HepG2 (cell line): ENCODE measurements at regions not wholly inside any gene's neighbourhood (a gene's known extent, or its start where the extent isn't known, plus 50 kb on each side); places are given as distances from the start of the nearest gene placed in this dataset.

Source experiments
- ATAC-seq: fragments of 200-7000 bp; cut with Tn5 transposase; 3 replicates; pipeline ENCODE4 v1.9.1; 2020; ENCODE audit warnings: mild to moderate bottlenecking, moderate library complexity
- BruUV-seq: library from RNA; stranded (reverse); fragments of 400-500 nt; replicated peaks from 2 replicates; lab custom pipeline; 2021; lab: Mats Ljungman, UMichigan
- CTCF ChIA-PET: fragments of 300-600 bp; formaldehyde crosslinking; extraction: SDS; loops from one replicate; lab custom pipeline; 2021; ENCODE audit warnings: low total read pairs, inconsistent platforms, low intra/inter-chr PET ratio; lab: Yijun Ruan, JAX
- POLR2A ChIA-PET: fragments of 350-600 bp; sonication (Branson Sonifier 250); formaldehyde crosslinking; loops from one replicate; lab custom pipeline; 2020; ENCODE audit warnings: antibody characterized with exemption, inconsistent platforms; lab: Yijun Ruan, JAX
- DNase-seq: peaks from one replicate; pipeline ENCODE4 v3.0.0-alpha.2; 2015; ENCODE audit warnings: low spot score
- FAIRE-seq: peaks from 3 replicates; lab custom pipeline; 2011; peaks lifted over from hg19 to GRCh38; lab: Jason Lieb, UNC
- H2AFZ ChIP-seq: one replicate; pipeline ENCODE4 v1.6.1; 2011; ENCODE audit warnings: low read length, inconsistent platforms
- H3K27ac ChIP-seq: fragments of 300-600 bp; 3 replicates; pipeline ENCODE4 v1.8.0; 2011; ENCODE audit warnings: mixed run types, mild to moderate bottlenecking, mixed read lengths, low read length, inconsistent platforms; ENCODE audit not compliant: insufficient read depth; ENCODE audit errors: extremely low read length
- H3K27me3 ChIP-seq, 2 experiments: fragments of 200-600 bp in 1 of 2; 2 replicates in 1 of 2; 3 replicates in 1 of 2; pipeline versions ENCODE4 v1.6.0 to v1.8.0; 2011; ENCODE audit warnings: low read length in 2 of 2, mild to moderate bottlenecking in 2 of 2, moderate library complexity in 2 of 2, inconsistent platforms in 1 of 2; ENCODE audit not compliant: insufficient read depth in 2 of 2, control insufficient read depth in 1 of 2
- H3K36me3 ChIP-seq, 2 experiments: fragments of 200-600 bp in 1 of 2; replicated peaks in 1 of 2; 2 replicates in 1 of 2; 3 replicates in 1 of 2; pipeline versions ENCODE4 v1.5.1 to v1.8.0; 2011; ENCODE audit warnings: low read length in 2 of 2, inconsistent platforms in 1 of 2; ENCODE audit not compliant: insufficient read depth in 2 of 2, control insufficient read depth in 1 of 2
- H3K4me1 ChIP-seq: 2 replicates; pipeline ENCODE4 v1.5.1; 2012; ENCODE audit warnings: low read length, inconsistent platforms; ENCODE audit not compliant: insufficient read depth
- H3K4me2 ChIP-seq: 2 replicates; pipeline ENCODE4 v1.6.0; 2011; ENCODE audit warnings: low read depth, low read length, inconsistent platforms
- H3K4me3 ChIP-seq, 3 experiments: fragments of 200-600 bp in 1 of 3; sonication (generic), shearing (Covaris generic) in 1 of 3; replicated peaks in 1 of 3; 2 replicates each; pipeline ENCODE4 v1.5.1; 2011 to 2016; ENCODE audit warnings: low read length in 3 of 3, inconsistent platforms in 2 of 3, low read depth in 2 of 3, mild to moderate bottlenecking in 2 of 3, control low read depth in 1 of 3, mixed read lengths in 1 of 3; ENCODE audit not compliant: insufficient read depth in 1 of 3
- H3K79me2 ChIP-seq: one replicate; pipeline ENCODE4 v1.6.1; 2011; ENCODE audit warnings: low read length, inconsistent platforms; ENCODE audit not compliant: insufficient read depth
- H3K9ac ChIP-seq: 2 replicates; pipeline ENCODE4 v1.6.0; 2011; ENCODE audit warnings: mild to moderate bottlenecking, low read depth, low read length, inconsistent platforms; ENCODE audit not compliant: insufficient read depth
- H3K9me3 ChIP-seq: 2 replicates; pipeline ENCODE4 v1.5.1; 2012; ENCODE audit warnings: mild to moderate bottlenecking, low read length
- H4K20me1 ChIP-seq: 2 replicates; pipeline ENCODE4 v1.6.0; 2011; ENCODE audit warnings: inconsistent platforms, mild to moderate bottlenecking, low read length, moderate library complexity; ENCODE audit not compliant: insufficient read depth
- AHR ChIP-seq: IDR thresholded peaks from 2 replicates; pipeline ENCODE4 v1.6.1; 2018; ENCODE audit warnings: missing genetic modification reagents, missing compliant biosample characterization
- ATAD3A ChIP-seq: sonication (generic); formaldehyde crosslinking; IDR thresholded peaks from 2 replicates; pipeline ENCODE4 v1.4.0; 2020; ENCODE audit warnings: missing genetic modification reagents
- BORCS8-MEF2B ChIP-seq: sonication (generic); formaldehyde crosslinking; IDR thresholded peaks from 2 replicates; pipeline ENCODE4 v1.8.0; 2022; ENCODE audit warnings: mild to moderate bottlenecking, missing genetic modification reagents
- CBX5 ChIP-seq: sonication (generic); formaldehyde crosslinking; IDR thresholded peaks from 2 replicates; pipeline ENCODE4 v1.4.0; 2020; ENCODE audit warnings: missing genetic modification reagents, borderline replicate concordance
- FIP1L1 ChIP-seq: fragments of 200-400 bp; formaldehyde crosslinking; IDR thresholded peaks from 2 replicates; pipeline ENCODE4 v1.6.1; 2018; ENCODE audit warnings: low read depth, mild to moderate bottlenecking, low read length, moderate library complexity, borderline replicate concordance; ENCODE audit not compliant: insufficient read depth
- GTF2F1 ChIP-seq: fragments of 150-350 bp; IDR thresholded peaks from 2 replicates; pipeline ENCODE4 v1.6.1; 2014; ENCODE audit warnings: low read length
- IKZF1 ChIP-seq: fragments of 450-650 bp; IDR thresholded peaks from 2 replicates; pipeline ENCODE4 v1.7.1; 2016
- ISL2 ChIP-seq: sonication (generic); formaldehyde crosslinking; IDR thresholded peaks from 2 replicates; pipeline ENCODE4 v1.5.0; 2020; ENCODE audit warnings: missing genetic modification reagents
- NCOA5 ChIP-seq: sonication (generic); formaldehyde crosslinking; IDR thresholded peaks from 2 replicates; pipeline ENCODE4 v1.4.0; 2020; ENCODE audit warnings: missing genetic modification reagents
- POLR2AphosphoS2 ChIP-seq: IDR thresholded peaks from 2 replicates; pipeline ENCODE4 v1.6.1; 2011; ENCODE audit warnings: low read depth, low read length, improper control_type of control experiment
- RAD51 ChIP-seq: fragments of 450-650 bp; IDR thresholded peaks from 2 replicates; pipeline ENCODE4 v1.6.1; 2016; ENCODE audit warnings: borderline replicate concordance
- TRIM24 ChIP-seq: sonication (generic); formaldehyde crosslinking; IDR thresholded peaks from 2 replicates; pipeline ENCODE4 v1.8.0; 2022; ENCODE audit warnings: mild to moderate bottlenecking, missing genetic modification reagents
- ZBTB1 ChIP-seq: sonication (generic); formaldehyde crosslinking; IDR thresholded peaks from 2 replicates; pipeline ENCODE4 v1.4.0; 2020; ENCODE audit warnings: missing genetic modification reagents, borderline replicate concordance
- ZNF10 ChIP-seq: sonication (generic); formaldehyde crosslinking; IDR thresholded peaks from 2 replicates; pipeline ENCODE4 v1.4.0; 2020; ENCODE audit warnings: mild to moderate bottlenecking, low read depth, missing genetic modification reagents, borderline replicate concordance
- ZNF143 ChIP-seq: sonication (generic); formaldehyde crosslinking; IDR thresholded peaks from 2 replicates; pipeline ENCODE4 v1.4.0; 2020; ENCODE audit warnings: missing genetic modification reagents
- ZNF264 ChIP-seq: sonication (generic); formaldehyde crosslinking; IDR thresholded peaks from 2 replicates; pipeline ENCODE4 v1.4.0; 2020; ENCODE audit warnings: missing genetic modification reagents
- ZNF354B ChIP-seq: sonication (generic); formaldehyde crosslinking; IDR thresholded peaks from 2 replicates; pipeline ENCODE4 v1.8.0; 2022; ENCODE audit warnings: mild to moderate bottlenecking, missing genetic modification reagents
- ZNF44 ChIP-seq: sonication (generic); formaldehyde crosslinking; IDR thresholded peaks from 2 replicates; pipeline ENCODE4 v1.5.1; 2020; ENCODE audit warnings: mild to moderate bottlenecking, missing genetic modification reagents
- ZNF567 ChIP-seq: sonication (generic); formaldehyde crosslinking; IDR thresholded peaks from 2 replicates; pipeline ENCODE4 v1.8.1; 2023; ENCODE audit warnings: mild to moderate bottlenecking, missing genetic modification reagents, borderline replicate concordance
- ZNF670 ChIP-seq: sonication (generic); formaldehyde crosslinking; IDR thresholded peaks from 2 replicates; pipeline ENCODE4 v1.8.0; 2022; ENCODE audit warnings: mild to moderate bottlenecking, missing genetic modification reagents, borderline replicate concordance
- ZNF703 ChIP-seq: sonication (generic); formaldehyde crosslinking; IDR thresholded peaks from 2 replicates; pipeline ENCODE4 v1.5.1; 2020; ENCODE audit warnings: missing genetic modification reagents, mild to moderate bottlenecking, moderate library complexity, borderline replicate concordance
- WGBS: methylation state at CpG from one replicate; pipeline ENCODE4 v1.1.6; 2017; ENCODE audit warnings: low lambda C conversion rate; 5-methylcytosine and 5-hydroxymethylcytosine counted together
- in situ Hi-C: cut with HindIII; loops from 2 replicates; pipeline ENCODE4 v1.10.0; 2017; ENCODE audit warnings: low pct_unique_long_range_greater_than_20kb; ENCODE audit not compliant: extremely low pct_ligation_motif_present
- intact Hi-C: fragments of 100-400 bp; cut with micrococcal nuclease; formaldehyde crosslinking; loops from one replicate; pipeline ENCODE4 v1.10.0; 2022; ENCODE audit not compliant: unreplicated experiment
- TF ChIP-seq, protein P1 (sequence below): sonication (generic); formaldehyde crosslinking; IDR thresholded peaks from 2 replicates; pipeline ENCODE4 v1.4.0; 2020; ENCODE audit warnings: mild to moderate bottlenecking, missing genetic modification reagents, borderline replicate concordance

DNA sequence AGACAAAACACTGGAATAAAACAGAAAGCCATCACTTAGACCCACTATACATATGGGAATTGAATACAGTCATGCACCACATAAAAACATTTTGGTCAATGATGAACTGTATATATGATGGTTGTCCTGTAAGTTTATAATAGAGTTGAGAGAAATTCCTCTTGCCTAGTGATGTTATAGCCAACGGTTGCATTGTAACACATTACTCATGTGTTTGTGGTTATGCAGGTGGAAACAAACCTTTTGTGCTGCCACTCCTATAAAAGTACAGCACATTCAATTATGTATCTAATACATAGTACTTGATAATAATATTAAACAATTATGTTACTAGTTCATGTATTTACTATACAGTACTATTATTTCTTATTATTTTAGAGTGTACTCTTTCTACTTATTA, 381.2 kb upstream of the MBL2 start:
- POLR2A ChIA-PET, result no interaction called here
- Histone ChIP-seq H3K9ac (no peak overlapping the region), H3K79me2 (no peaks in the 10 kb centered on the region), H3K4me3 (no peak overlapping the region), H3K27ac (no peak overlapping the region), H4K20me1 (no peaks in the 10 kb centered on the region), H3K4me2 (no peak overlapping the region), H3K36me3 (no peaks in the 10 kb centered on the region), H3K9me3 (no peaks in the 10 kb centered on the region), H2AFZ (no peak overlapping the region), H3K27me3 (no peaks in the 10 kb centered on the region), H3K4me1 (no peaks in the 10 kb centered on the region)
- in situ Hi-C loops, result no loop called here
- intact Hi-C loops, result no loop called here
- WGBS, result 5% methylated on average over 1 of the region's 1 CpG
- no peak for DNase-seq
- BruUV-seq, result no TSS peak
- CTCF ChIA-PET, result no interaction called here
- ATAC-seq, result no peak
- TF ChIP-seq NCOA5 (CRISPR knock-in tag) (no peak), IKZF1 (no peak), ZNF354B (CRISPR knock-in tag) (no peak), ZNF670 (no peak), ISL2 (CRISPR knock-in tag) (no peak)
- no peak for FAIRE-seq

DNA sequence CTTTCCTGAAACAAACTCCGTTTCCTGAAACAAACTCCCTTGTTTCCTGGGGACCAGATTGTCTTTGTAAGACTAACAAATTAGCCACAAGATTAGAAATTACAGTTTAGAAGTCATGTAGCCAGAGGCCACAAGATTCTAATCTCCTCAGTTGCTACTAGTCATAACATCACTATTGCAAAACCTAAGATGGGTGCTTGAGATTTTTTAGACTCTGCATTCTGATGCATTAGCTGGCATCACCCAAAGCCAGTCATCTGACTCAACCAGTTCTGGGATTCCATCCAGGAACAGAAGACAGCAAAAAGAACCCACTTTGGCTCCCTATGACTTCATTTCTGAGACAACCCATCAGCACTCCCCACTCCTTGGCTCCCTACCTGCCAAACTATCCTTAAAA, 367.9 kb upstream of the MBL2 start:
- 0% methylated on average over 1 of the region's 1 CpG for WGBS
- Histone ChIP-seq H4K20me1 (no peaks in the 10 kb centered on the region), H3K9ac (no peak overlapping the region), H3K4me3 (no peak overlapping the region), H3K9me3 (no peaks in the 10 kb centered on the region), H3K27me3 (no peaks in the 10 kb centered on the region), H2AFZ (no peak overlapping the region), H3K79me2 (no peaks in the 10 kb centered on the region)
- no peak for ATAC-seq
- BruUV-seq, result no TSS peak
- CTCF ChIA-PET, result no interaction called here
- intact Hi-C loops, result no loop called here
- no peak for DNase-seq
- FAIRE-seq, result no peak
- TF ChIP-seq RAD51 (no peak), ATAD3A (CRISPR knock-in tag) (no peak), GTF2F1 (no peak), ZNF143 (no peak), ZNF44 (CRISPR knock-in tag) (no peak), ZNF264 (CRISPR knock-in tag) (no peak), POLR2AphosphoS2 (no peak), ZNF703 (CRISPR knock-in tag) (no peak), ZBTB1 (CRISPR knock-in tag) (no peak), ZNF567 (no peak), BORCS8-MEF2B (CRISPR knock-in tag) (no peak), CBX5 (CRISPR knock-in tag) (no peak), ZNF10 (CRISPR knock-in tag) (no peak), FIP1L1 (no peak), AHR (CRISPR knock-in tag) (no peak), TRIM24 (CRISPR knock-in tag) (no peak)
- TF ChIP-seq, protein P1, sequence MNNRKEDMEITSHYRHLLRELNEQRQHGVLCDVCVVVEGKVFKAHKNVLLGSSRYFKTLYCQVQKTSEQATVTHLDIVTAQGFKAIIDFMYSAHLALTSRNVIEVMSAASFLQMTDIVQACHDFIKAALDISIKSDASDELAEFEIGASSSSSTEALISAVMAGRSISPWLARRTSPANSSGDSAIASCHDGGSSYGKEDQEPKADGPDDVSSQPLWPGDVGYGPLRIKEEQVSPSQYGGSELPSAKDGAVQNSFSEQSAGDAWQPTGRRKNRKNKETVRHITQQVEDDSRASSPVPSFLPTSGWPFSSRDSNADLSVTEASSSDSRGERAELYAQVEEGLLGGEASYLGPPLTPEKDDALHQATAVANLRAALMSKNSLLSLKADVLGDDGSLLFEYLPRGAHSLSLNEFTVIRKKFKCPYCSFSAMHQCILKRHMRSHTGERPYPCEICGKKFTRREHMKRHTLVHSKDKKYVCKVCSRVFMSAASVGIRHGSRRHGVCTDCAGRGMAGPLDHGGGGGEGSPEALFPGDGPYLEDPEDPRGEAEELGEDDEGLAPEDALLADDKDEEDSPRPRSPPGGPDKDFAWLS, result no peak
- TF ChIP-seq, all 625 proteins: peak for 0
- Histone ChIP-seq H3K27ac (no peak overlapping the region), H3K4me1 (peaks cover 8% of the 10 kb centered on the region), H3K36me3 (no peaks in the 10 kb centered on the region), H3K4me2 (no peak overlapping the region)
- in situ Hi-C loops, result no loop called here
- POLR2A ChIA-PET, result no interaction called here
